H1 (cell line): ENCODE measurements at regions not wholly inside any gene's neighbourhood (a gene's known extent, or its start where the extent isn't known, plus 50 kb on each side); places are given as distances from the start of the nearest gene placed in this dataset.

Experiments used
- CTCF ChIA-PET: fragments of 300-600 bp; sonication (Branson Sonifier 250); formaldehyde crosslinking; loops from one replicate; lab custom pipeline; 2021; ENCODE audit not compliant: partially characterized antibody; lab: Charles Lee
- POLR2A ChIA-PET: fragments of 300-600 bp; sonication (Branson Sonifier 250); formaldehyde crosslinking; loops from one replicate; lab custom pipeline; 2021; ENCODE audit warnings: inconsistent platforms; ENCODE audit not compliant: partially characterized antibody; lab: Charles Lee
- DNase-seq, 2 experiments: peaks; one replicate each; pipeline versions ENCODE4 v3.0.0 to v3.0.0-alpha.2; 2010 to 2022; ENCODE audit warnings: low spot score in 2 of 2, low read depth in 1 of 2, mixed read lengths in 1 of 2
- FAIRE-seq: peaks from 2 replicates; lab custom pipeline; 2011; peaks lifted over from hg19 to GRCh38; lab: Jason Lieb, UNC
- H2AFZ ChIP-seq: 2 replicates; pipeline ENCODE4 v1.8.1; 2012; ENCODE audit warnings: low read length, inconsistent platforms
- H2AK5ac ChIP-seq: 2 replicates; pipeline ENCODE4 v1.6.1; 2013; ENCODE audit warnings: low read depth, low read length
- H2BK120ac ChIP-seq: replicated peaks from 2 replicates; pipeline ENCODE3; 2013; ENCODE audit warnings: low read depth, low read length, inconsistent platforms
- H2BK12ac ChIP-seq: 2 replicates; pipeline ENCODE4 v1.6.1; 2013; ENCODE audit warnings: low read depth, low read length
- H2BK15ac ChIP-seq: 2 replicates; pipeline ENCODE4 v1.6.1; 2013; ENCODE audit warnings: low read length
- H2BK20ac ChIP-seq: 2 replicates; pipeline ENCODE4 v1.6.1; 2013; ENCODE audit warnings: low read length
- H2BK5ac ChIP-seq: 2 replicates; pipeline ENCODE4 v1.6.1; 2013; ENCODE audit warnings: low read depth, low read length
- H3K14ac ChIP-seq: 2 replicates; pipeline ENCODE4 v1.6.1; 2013; ENCODE audit warnings: inconsistent platforms; ENCODE audit not compliant: insufficient read length
- H3K18ac ChIP-seq: 2 replicates; pipeline ENCODE4 v1.6.1; 2013; ENCODE audit warnings: low read length; ENCODE audit errors: extremely low read depth
- H3K23ac ChIP-seq: 2 replicates; pipeline ENCODE4 v1.6.1; 2013; ENCODE audit warnings: inconsistent platforms; ENCODE audit not compliant: insufficient read length
- H3K23me2 ChIP-seq: 2 replicates; pipeline ENCODE4 v1.6.1; 2013; ENCODE audit warnings: low read depth, low read length
- H3K27ac ChIP-seq: 2 replicates; pipeline ENCODE4 v1.6.1; 2011; ENCODE audit warnings: low read depth, low read length, inconsistent platforms
- H3K27me3 ChIP-seq, 4 experiments: replicated peaks in 1 of 4; 1 replicate in 1 of 4; 2 replicates in 3 of 4; pipeline versions ENCODE4 v1.6.1 to v1.8.1; 2011 to 2013; ENCODE audit warnings: low read length in 3 of 4, mild to moderate bottlenecking in 3 of 4, inconsistent platforms in 2 of 4, mixed read lengths in 2 of 4, moderate library complexity in 1 of 4; ENCODE audit not compliant: control insufficient read depth in 3 of 4, insufficient read depth in 3 of 4; ENCODE audit errors: extremely low read depth in 1 of 4
- H3K36me3 ChIP-seq, 4 experiments: 2 replicates each; pipeline versions ENCODE4 v1.6.1 to v1.8.1; 2011 to 2013; ENCODE audit warnings: mild to moderate bottlenecking in 4 of 4, low read length in 3 of 4, moderate library complexity in 2 of 4, control low read depth in 1 of 4, inconsistent platforms in 1 of 4; ENCODE audit not compliant: insufficient read depth in 4 of 4, control insufficient read depth in 2 of 4
- H3K4ac ChIP-seq: replicated peaks from 2 replicates; pipeline ENCODE3; 2013; ENCODE audit warnings: low read length, low read depth, mixed read lengths, inconsistent platforms; ENCODE audit not compliant: insufficient read length
- H3K4me1 ChIP-seq, 4 experiments: replicated peaks in 1 of 4; 1 replicate in 1 of 4; 2 replicates in 3 of 4; pipeline versions ENCODE4 v1.6.1 to v1.8.1; 2011 to 2013; ENCODE audit warnings: low read length in 3 of 4, inconsistent platforms in 2 of 4, mixed read lengths in 1 of 4; ENCODE audit not compliant: insufficient read depth in 4 of 4, control insufficient read depth in 3 of 4
- H3K4me2 ChIP-seq, 2 experiments: 2 replicates each; pipeline versions ENCODE4 v1.6.1 to v1.8.1; 2011 to 2013; ENCODE audit warnings: low read depth in 2 of 2, low read length in 2 of 2, control low read depth in 1 of 2, inconsistent platforms in 1 of 2, mild to moderate bottlenecking in 1 of 2; ENCODE audit not compliant: insufficient read depth in 1 of 2
- H3K4me3 ChIP-seq, 4 experiments: fragments of 200-600, 300-600 bp in 1 of 4; sonication (generic), shearing (Covaris generic), sonication (Bioruptor Twin) in 1 of 4; 2 replicates each; pipeline versions ENCODE4 v1.5.1 to v1.8.1; 2011 to 2016; ENCODE audit warnings: low read length in 4 of 4, low read depth in 3 of 4, control low read depth in 2 of 4, inconsistent platforms in 2 of 4, mild to moderate bottlenecking in 2 of 4, mixed read lengths in 1 of 4, moderate library complexity in 1 of 4; ENCODE audit not compliant: insufficient read depth in 2 of 4; ENCODE audit errors: extremely low read depth in 1 of 4
- H3K56ac ChIP-seq: replicated peaks from 2 replicates; pipeline ENCODE3; 2013; ENCODE audit warnings: low read depth, mild to moderate bottlenecking, mixed read lengths, low read length, inconsistent platforms; ENCODE audit not compliant: insufficient read length
- H3K79me1 ChIP-seq: 2 replicates; pipeline ENCODE4 v1.6.1; 2013; ENCODE audit warnings: low read depth, low read length, control low read depth
- H3K79me2 ChIP-seq, 2 experiments: 2 replicates each; pipeline versions ENCODE4 v1.6.1 to v1.8.1; 2012 to 2013; ENCODE audit warnings: low read length in 2 of 2, mild to moderate bottlenecking in 2 of 2, inconsistent platforms in 1 of 2; ENCODE audit not compliant: insufficient read depth in 2 of 2, control insufficient read depth in 1 of 2
- H3K9ac ChIP-seq, 4 experiments: replicated peaks in 1 of 4; 1 replicate in 1 of 4; 2 replicates in 3 of 4; pipeline versions ENCODE4 v1.6.1 to v1.8.1; 2011 to 2013; ENCODE audit warnings: low read depth in 3 of 4, low read length in 3 of 4, control low read depth in 2 of 4, mild to moderate bottlenecking in 2 of 4, moderate library complexity in 2 of 4, inconsistent platforms in 1 of 4; ENCODE audit errors: extremely low read depth in 1 of 4
- H3K9me3 ChIP-seq, 2 experiments: 2 replicates each; pipeline versions ENCODE4 v1.6.1 to v1.8.1; 2012 to 2013; ENCODE audit warnings: mild to moderate bottlenecking in 2 of 2, moderate library complexity in 2 of 2, control low read depth in 1 of 2, inconsistent platforms in 1 of 2, low read depth in 1 of 2, low read length in 1 of 2, mixed read lengths in 1 of 2; ENCODE audit not compliant: insufficient read depth in 2 of 2
- H4K20me1 ChIP-seq, 2 experiments: replicated peaks in 1 of 2; 2 replicates each; pipeline versions ENCODE3 to v1.8.1; 2011 to 2013; ENCODE audit warnings: inconsistent platforms in 2 of 2, low read length in 2 of 2, mild to moderate bottlenecking in 1 of 2; ENCODE audit not compliant: insufficient read depth in 2 of 2, control insufficient read depth in 1 of 2
- H4K5ac ChIP-seq: 2 replicates; pipeline ENCODE4 v1.6.1; 2013; ENCODE audit warnings: low read length, low read depth, mixed read lengths, inconsistent platforms; ENCODE audit not compliant: insufficient read length
- H4K8ac ChIP-seq: 2 replicates; pipeline ENCODE4 v1.8.0; 2013; ENCODE audit warnings: mild to moderate bottlenecking, moderate library complexity, low read length, inconsistent platforms; ENCODE audit not compliant: insufficient read depth; ENCODE audit errors: extremely low read depth
- H4K91ac ChIP-seq: replicated peaks from 2 replicates; pipeline ENCODE3; 2013; ENCODE audit warnings: low read length, mixed read lengths, inconsistent platforms; ENCODE audit not compliant: insufficient read length
- POLR2A ChIP-seq, 2 experiments: IDR thresholded peaks; 1 replicate in 1 of 2; 2 replicates in 1 of 2; pipeline ENCODE4 v1.6.1; 2011; ENCODE audit warnings: low read depth in 2 of 2, low read length in 2 of 2, mild to moderate bottlenecking in 2 of 2; ENCODE audit errors: control extremely low read depth in 1 of 2
- whole genome bisulfite sequencing, 2 experiments: shearing (Covaris generic) in 1 of 2; methylation state at CpG; one replicate each; pipeline versions ENCODE4 v1.1.6 to v1.1.7; 2013 to 2015; ENCODE audit warnings: low lambda C conversion rate in 2 of 2, mixed read lengths in 2 of 2, inconsistent platforms in 1 of 2, low coverage in 1 of 2, missing lambda C conversion rate in 1 of 2; ENCODE audit not compliant: insufficient replicate concordance in 2 of 2, insufficient coverage in 1 of 2, insufficient read length in 1 of 2; ENCODE audit errors: extremely low coverage in 1 of 2, missing lambda C conversion rate in 1 of 2; 5-methylcytosine and 5-hydroxymethylcytosine counted together

DNA sequence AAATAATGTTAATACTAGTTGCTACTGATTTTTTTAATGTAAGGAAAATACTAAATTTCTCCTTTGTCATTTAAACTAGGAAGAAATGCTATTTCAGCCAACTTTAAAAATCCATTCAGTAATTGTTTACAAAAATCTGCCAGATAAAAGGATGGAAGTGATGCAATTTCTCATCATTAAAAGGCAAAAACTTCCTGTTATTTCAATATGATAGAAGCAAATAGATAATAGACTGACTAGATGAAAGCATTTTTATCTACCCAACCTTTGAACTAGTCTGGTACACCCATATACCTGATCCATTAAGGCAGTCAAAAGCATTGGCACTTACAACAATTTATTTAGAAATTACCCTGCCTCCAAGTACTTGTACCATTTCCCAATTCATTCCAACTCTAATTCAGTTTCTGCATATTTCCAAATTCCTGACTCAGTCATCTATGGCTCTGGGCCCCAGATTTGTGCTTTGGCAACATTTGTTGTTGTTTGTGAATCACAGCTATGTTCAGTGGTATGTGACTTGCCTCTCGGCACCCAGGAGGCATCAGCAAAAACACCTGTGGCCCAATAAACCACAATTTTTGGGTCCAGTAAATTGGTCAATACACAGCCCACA is 482.6 kb upstream of the SEMA3A start:
- no peak overlapping the region for H3K4me3 ChIP-seq
- WGBS, 2 experiments = 100% methylated on average over 1 of the region's 1 CpG; no CpG with 5 or more reads in 1 of the 2 experiments
- TF ChIP-seq POLR2A (IDR thresholded peaks at IDR 0.05; ENCODE audit: control extremely low read depth in 1 of 2, low read depth in 2 of 2, low read length in 2 of 2) = no peak

More for the DNA sequence above, 482.6 kb upstream of the SEMA3A start:
- H2BK15ac ChIP-seq = no peak overlapping the region
- H3K18ac ChIP-seq = no peak overlapping the region
- H3K4me1 ChIP-seq = peaks cover 0 to 3% (median 0%) of the 10 kb centered on the region in 4 experiments; a peak in 1 of 7 replicates
- no peaks in the 10 kb centered on the region for H3K27me3 ChIP-seq
- no peak overlapping the region for H3K27ac ChIP-seq
- H3K4me2 ChIP-seq = no peak overlapping the region
- H2BK120ac ChIP-seq = no peak overlapping the region
- no peaks in the 10 kb centered on the region for H3K23me2 ChIP-seq
- no peak overlapping the region for H2AFZ ChIP-seq
- H3K4ac ChIP-seq = no peak overlapping the region
- H3K14ac ChIP-seq = no peak overlapping the region
- H4K8ac ChIP-seq = no peak overlapping the region
- no peak overlapping the region for H2AK5ac ChIP-seq
- H3K79me2 ChIP-seq = no peaks in the 10 kb centered on the region
- H3K23ac ChIP-seq = no peak overlapping the region
- no peaks in the 10 kb centered on the region for H4K20me1 ChIP-seq
- H3K36me3 ChIP-seq = no peaks in the 10 kb centered on the region
- no peak overlapping the region for H4K5ac ChIP-seq
- no peak overlapping the region for H2BK20ac ChIP-seq
- no peak overlapping the region for H2BK12ac ChIP-seq
- CTCF ChIA-PET = interaction anchor here (1.4 kb wide), 1 partner anchor 11 kb away, joined by 4 read pairs; no protein-coding TSS in a partner anchor
- H3K9me3 ChIP-seq = no peaks in the 10 kb centered on the region
- no peak overlapping the region for H2BK5ac ChIP-seq
- H3K79me1 ChIP-seq = no peaks in the 10 kb centered on the region
- POLR2A ChIA-PET = no interaction called here
- DNase-seq (no peak), FAIRE-seq (no peak)
- no peak overlapping the region for H4K91ac ChIP-seq
- no peak overlapping the region for H3K56ac ChIP-seq
- H3K9ac ChIP-seq = no peak overlapping the region
